Erythroblast (primary cell): ENCODE measurements at regions not wholly inside any gene's neighbourhood (a gene's known extent, or its start where the extent isn't known, plus 50 kb on each side); places are given as distances from the start of the nearest gene placed in this dataset.

Experiments
- GATA1 ChIP-seq: IDR thresholded peaks from 2 replicates; pipeline ENCODE4 v1.6.1; 2011; ENCODE audit warnings: low read depth, mild to moderate bottlenecking, control low read depth, low read length, moderate library complexity
- POLR2A ChIP-seq: IDR thresholded peaks from 2 replicates; pipeline ENCODE4 v1.6.1; 2011; ENCODE audit warnings: mild to moderate bottlenecking, low read length

GRCh38 chr20:16864963-16865362 is 116.8 kb downstream of the OTOR start:
- TF ChIP-seq POLR2A = no peak
- TF ChIP-seq GATA1 = no peak
